EL (cell line): ENCODE measurements at regions not wholly inside any gene's neighbourhood (a gene's known extent, or its start where the extent isn't known, plus 50 kb on each side); places are given as distances from the start of the nearest gene placed in this dataset.
"Not testable (repeated sequence)": the region's sequence is repeated elsewhere in the genome, so short reads cannot be mapped to it uniquely, and the experiment has no call there.

Experiments
- DNase-seq: peaks from one replicate; pipeline ENCODE4 v3.0.0-alpha.2; 2016

- DNase-seq = no peak
Measured at GRCh38 chr5:89710006-89710405, 699.5 kb downstream of the CETN3 start.

- no peak for DNase-seq
Measured at GRCh38 chr5:89707891-89708290, 701.7 kb downstream of the CETN3 start.

GRCh38 chr5:89706731-89707130 lies 702.8 kb downstream of the CETN3 start:
- no peak for DNase-seq

GRCh38 chr5:89703817-89704216 lies 705.7 kb downstream of the CETN3 start:
- no peak for DNase-seq

GRCh38 chr5:89698028-89698427 lies 711.5 kb downstream of the CETN3 start:
- DNase-seq = no peak

GRCh38 chr5:89697581-89697980 lies 712.0 kb downstream of the CETN3 start:
- DNase-seq = no peak

GRCh38 chr5:89695371-89695770 lies 714.2 kb downstream of the CETN3 start:
- no peak for DNase-seq

GRCh38 chr5:89694026-89694550 lies 715.5 kb downstream of the CETN3 start:
- DNase-seq = no peak

- DNase-seq = no peak
Measured at GRCh38 chr5:89690331-89690730, 719.2 kb downstream of the CETN3 start.

- DNase-seq = no peak
Measured at GRCh38 chr5:89686081-89686765, 723.3 kb downstream of the CETN3 start.

- DNase-seq = no peak
Measured at GRCh38 chr5:89676634-89677033, 732.9 kb downstream of the CETN3 start.

GRCh38 chr5:89673019-89673418 lies 736.5 kb downstream of the CETN3 start:
- DNase-seq = no peak

GRCh38 chr5:89668821-89669220 lies 740.7 kb downstream of the CETN3 start:
- DNase-seq = no peak

GRCh38 chr5:89662499-89662898 lies 747.1 kb downstream of the CETN3 start:
- no peak for DNase-seq

- DNase-seq = no peak
Measured at GRCh38 chr5:89638871-89639270, 755.9 kb upstream of the MEF2C start.

- DNase-seq = not testable (repeated sequence)
Measured at GRCh38 chr5:89634176-89634575, 751.2 kb upstream of the MEF2C start.

GRCh38 chr5:89630064-89630463 lies 747.1 kb upstream of the MEF2C start:
- not testable (repeated sequence) for DNase-seq

- DNase-seq = no peak
Measured at GRCh38 chr5:89628876-89629635, 746.1 kb upstream of the MEF2C start.

GRCh38 chr5:89615839-89616518 lies 733.0 kb upstream of the MEF2C start:
- DNase-seq = no peak

GRCh38 chr5:89613222-89613956 lies 730.4 kb upstream of the MEF2C start:
- DNase-seq = no peak

- no peak for DNase-seq
Measured at GRCh38 chr5:89606939-89607534, 724.1 kb upstream of the MEF2C start.

- DNase-seq = no peak
Measured at GRCh38 chr5:89604342-89604741, 721.4 kb upstream of the MEF2C start.

- DNase-seq = no peak
Measured at GRCh38 chr5:89601880-89602279, 718.9 kb upstream of the MEF2C start.
